ENCODE measurements at regions not wholly inside any gene's neighbourhood (a gene's known extent, or its start where the extent isn't known, plus 50 kb on each side); places are given as distances from the start of the nearest gene placed in this dataset.
"Not testable (repeated sequence)": the region's sequence is repeated elsewhere in the genome, so short reads cannot be mapped to it uniquely, and the experiment has no call there.

DNA sequence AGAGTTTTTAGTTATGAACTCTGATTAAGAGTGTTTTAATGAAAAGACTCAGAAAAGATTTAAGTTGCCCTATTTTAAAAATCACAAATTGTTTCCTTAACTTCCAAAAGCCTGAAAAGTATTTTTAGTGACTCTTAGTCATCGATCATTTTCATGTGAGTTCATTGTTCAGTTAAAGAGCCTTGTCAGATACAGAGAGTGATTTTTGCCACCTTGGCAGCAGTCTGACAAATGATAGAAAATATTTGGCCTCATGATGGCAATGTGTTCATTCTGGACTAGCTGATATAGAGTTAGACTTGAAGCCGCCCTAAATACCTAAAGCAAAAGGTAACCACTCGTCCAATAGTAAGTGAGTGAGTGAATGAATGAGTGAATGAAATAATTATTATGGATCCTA lies 225.8 kb downstream of the CPS1 start:
- TF ChIP-seq FOXP2 (optimal IDR thresholded peaks at IDR 0.05; ENCODE audit: control extremely low read depth, extremely low read length, insufficient read depth) (no peak), POLR2AphosphoS5 (IDR thresholded peaks at IDR 0.05; ENCODE audit: borderline replicate concordance, low read depth, low read length) (no peak), EZH2 (IDR thresholded peaks at IDR 0.05) (no peak)
- no peak overlapping the region for H3K4me3 ChIP-seq

DNA sequence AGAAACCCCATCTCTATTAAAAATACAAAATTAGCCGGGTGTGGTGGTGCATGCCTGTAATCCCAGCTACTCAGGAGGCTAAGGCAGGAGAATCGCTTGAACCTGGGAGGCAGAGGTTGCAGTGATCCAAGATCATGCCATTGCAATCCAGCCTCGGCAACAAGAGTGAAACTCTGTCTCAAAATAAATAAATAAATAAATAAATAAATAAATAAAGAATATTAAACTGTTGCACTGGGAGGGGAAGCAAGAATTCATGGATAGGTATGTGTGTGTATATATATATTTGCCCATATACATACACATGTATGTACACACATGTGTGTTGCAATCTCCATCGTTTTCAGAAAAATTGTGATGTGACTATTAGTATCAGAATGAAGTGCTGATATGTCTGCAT lies 231.4 kb downstream of the CPS1 start:
- not testable (repeated sequence) for H3K9me3 ChIP-seq (ENCODE audit: low read depth, low read length); H3K9ac ChIP-seq (ENCODE audit: insufficient read length); H3K27ac ChIP-seq; H3K4me3 ChIP-seq; H3K36me3 ChIP-seq (ENCODE audit: insufficient read depth, low read length); DNase-seq (ENCODE audit: low read depth, low spot score)

More for the DNA sequence above, 225.8 kb downstream of the CPS1 start:
- Histone ChIP-seq H3K9me3 (ENCODE audit: low read depth, low read length) (no peaks in the 10 kb centered on the region), H3K36me3 (ENCODE audit: insufficient read depth, low read length) (no peaks in the 10 kb centered on the region), H3K9ac (ENCODE audit: insufficient read length) (no peak overlapping the region), H3K27ac (no peak overlapping the region)
- no peak for DNase-seq (ENCODE audit: low read depth, low spot score)

DNA sequence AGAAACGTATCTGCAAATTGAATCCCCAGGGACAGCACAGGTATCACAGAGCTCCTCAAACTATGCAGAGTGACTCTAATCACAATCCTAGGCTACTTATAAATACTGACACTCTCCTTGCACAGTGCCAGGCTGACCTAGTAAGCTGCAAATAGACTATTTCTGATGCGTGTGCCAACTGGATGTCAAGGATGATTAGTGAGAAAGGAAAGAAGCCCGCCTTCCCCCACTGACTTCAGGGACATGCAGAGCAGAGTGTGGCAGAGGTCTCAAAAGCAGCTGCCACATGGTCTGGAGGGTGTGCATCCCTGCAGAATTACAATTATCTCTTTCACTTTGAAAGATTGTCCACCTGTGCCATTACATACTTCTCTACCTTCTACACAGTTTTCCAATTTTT lies 235.6 kb downstream of the CPS1 start:
- TF ChIP-seq FOXP2 (optimal IDR thresholded peaks at IDR 0.05; ENCODE audit: control extremely low read depth, extremely low read length, insufficient read depth), result no peak
- no peak for TF ChIP-seq EZH2 (IDR thresholded peaks at IDR 0.05)
- no peak for TF ChIP-seq POLR2AphosphoS5 (IDR thresholded peaks at IDR 0.05; ENCODE audit: borderline replicate concordance, low read depth, low read length)

DNA sequence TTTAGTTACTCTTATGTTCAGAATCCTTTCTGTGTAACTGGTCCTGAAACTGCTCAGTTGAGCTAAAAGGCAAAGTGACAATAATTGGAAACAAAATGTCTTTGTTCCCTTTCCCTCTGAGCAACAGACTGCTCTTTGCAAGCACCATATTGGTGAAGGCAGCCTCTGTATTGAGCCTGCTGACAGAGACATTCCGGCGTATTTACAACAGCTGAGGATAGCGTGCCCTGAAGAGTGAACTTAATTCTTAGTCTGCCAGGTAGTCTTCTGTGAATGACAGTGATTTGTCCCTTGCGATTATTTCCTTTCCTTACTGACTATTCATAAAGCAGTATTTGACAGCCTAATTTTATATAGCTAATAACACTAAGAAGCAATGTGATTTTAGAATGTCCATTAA lies 239.1 kb downstream of the CPS1 start:
- no peak overlapping the region for H3K27ac ChIP-seq
- no peak for DNase-seq (ENCODE audit: low read depth, low spot score)
- H3K36me3 ChIP-seq (ENCODE audit: insufficient read depth, low read length), result no peaks in the 10 kb centered on the region
- no peaks in the 10 kb centered on the region for H3K9me3 ChIP-seq (ENCODE audit: low read depth, low read length)
- H3K4me3 ChIP-seq, result no peak overlapping the region
- H3K9ac ChIP-seq (ENCODE audit: insufficient read length), result no peak overlapping the region
- no peak for TF ChIP-seq POLR2AphosphoS5 (IDR thresholded peaks at IDR 0.05; ENCODE audit: borderline replicate concordance, low read depth, low read length)
- TF ChIP-seq FOXP2 (optimal IDR thresholded peaks at IDR 0.05; ENCODE audit: control extremely low read depth, extremely low read length, insufficient read depth), result no peak
- no peak for TF ChIP-seq EZH2 (IDR thresholded peaks at IDR 0.05)

More for the DNA sequence above, 235.6 kb downstream of the CPS1 start:
- no peak for DNase-seq (ENCODE audit: low read depth, low spot score)
- no peaks in the 10 kb centered on the region for H3K9me3 ChIP-seq (ENCODE audit: low read depth, low read length)
- H3K27ac ChIP-seq, result no peak overlapping the region
- no peak overlapping the region for H3K4me3 ChIP-seq
- H3K36me3 ChIP-seq (ENCODE audit: insufficient read depth, low read length), result no peaks in the 10 kb centered on the region
- H3K9ac ChIP-seq (ENCODE audit: insufficient read length), result no peak overlapping the region

DNA sequence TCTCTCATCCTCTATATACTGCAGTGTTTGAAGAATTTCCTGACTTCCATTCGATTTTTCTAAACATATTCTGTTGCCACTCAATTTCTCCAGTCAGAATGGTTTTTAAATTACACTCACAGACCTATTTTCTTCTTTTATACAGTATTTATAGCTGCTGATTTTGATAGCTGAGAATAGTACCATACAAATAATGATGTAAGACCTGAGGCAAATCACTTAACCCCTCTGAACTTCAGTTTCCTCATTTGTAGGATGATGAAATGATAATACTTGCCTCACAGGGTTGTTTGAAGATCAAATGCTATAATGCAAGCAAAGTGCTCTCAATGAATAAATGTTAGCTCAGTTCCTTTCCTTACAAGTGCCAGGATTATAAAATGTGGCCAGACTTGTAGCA lies 241.8 kb downstream of the CPS1 start:
- H3K36me3 ChIP-seq (ENCODE audit: insufficient read depth, low read length), result no peaks in the 10 kb centered on the region
- no peak for DNase-seq (ENCODE audit: low read depth, low spot score)
- TF ChIP-seq POLR2AphosphoS5 (IDR thresholded peaks at IDR 0.05; ENCODE audit: borderline replicate concordance, low read depth, low read length) (no peak), FOXP2 (optimal IDR thresholded peaks at IDR 0.05; ENCODE audit: control extremely low read depth, extremely low read length, insufficient read depth) (no peak), EZH2 (IDR thresholded peaks at IDR 0.05) (no peak)
- no peak overlapping the region for H3K9ac ChIP-seq (ENCODE audit: insufficient read length)
- no peak overlapping the region for H3K4me3 ChIP-seq
- H3K9me3 ChIP-seq (ENCODE audit: low read depth, low read length), result no peaks in the 10 kb centered on the region
- H3K27ac ChIP-seq, result no peak overlapping the region

DNA sequence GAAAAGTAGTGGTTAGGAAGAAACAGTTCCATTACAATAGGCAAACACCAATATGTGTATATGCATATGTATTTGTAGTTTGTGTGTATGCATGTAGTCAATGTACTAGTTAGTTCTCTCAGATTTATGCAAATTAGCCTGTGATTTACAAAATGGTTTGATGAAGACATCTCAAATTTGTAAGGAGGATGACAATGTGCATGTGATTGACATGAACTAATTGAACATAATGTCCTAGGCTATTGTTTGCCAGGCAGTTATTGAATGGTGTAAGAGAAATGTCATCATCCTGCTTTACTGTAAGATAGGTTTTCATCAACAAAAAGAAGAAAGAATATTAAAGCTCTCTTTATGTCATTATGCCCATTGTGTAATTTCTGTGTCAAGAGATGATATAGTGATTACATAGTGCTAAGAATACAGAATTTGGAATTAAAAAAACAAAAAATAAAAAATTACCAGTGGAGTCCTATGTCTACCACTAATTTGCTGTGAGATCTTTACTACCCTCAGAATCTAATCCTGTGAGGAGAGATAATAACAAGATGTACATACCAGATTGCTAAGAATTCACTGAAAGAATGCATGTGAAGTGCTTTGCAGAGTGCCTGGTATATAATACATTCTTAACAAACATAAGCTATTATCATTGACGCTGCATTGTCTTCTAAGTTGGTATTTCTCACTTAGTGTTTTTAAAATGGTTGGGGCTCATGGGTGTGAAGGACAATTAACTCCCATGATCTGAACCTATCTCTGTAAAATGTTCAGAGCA lies 258.0 kb downstream of the CPS1 start:
- Histone ChIP-seq H3K9ac (ENCODE audit: insufficient read length) (no peak overlapping the region), H3K9me3 (ENCODE audit: low read depth, low read length) (no peaks in the 10 kb centered on the region), H3K36me3 (ENCODE audit: insufficient read depth, low read length) (no peaks in the 10 kb centered on the region), H3K27ac (no peak overlapping the region), H3K4me3 (no peak overlapping the region)
- no peak for DNase-seq (ENCODE audit: low read depth, low spot score)
- TF ChIP-seq POLR2AphosphoS5 (IDR thresholded peaks at IDR 0.05; ENCODE audit: borderline replicate concordance, low read depth, low read length) (no peak), EZH2 (IDR thresholded peaks at IDR 0.05) (no peak), FOXP2 (optimal IDR thresholded peaks at IDR 0.05; ENCODE audit: control extremely low read depth, extremely low read length, insufficient read depth) (no peak)

DNA sequence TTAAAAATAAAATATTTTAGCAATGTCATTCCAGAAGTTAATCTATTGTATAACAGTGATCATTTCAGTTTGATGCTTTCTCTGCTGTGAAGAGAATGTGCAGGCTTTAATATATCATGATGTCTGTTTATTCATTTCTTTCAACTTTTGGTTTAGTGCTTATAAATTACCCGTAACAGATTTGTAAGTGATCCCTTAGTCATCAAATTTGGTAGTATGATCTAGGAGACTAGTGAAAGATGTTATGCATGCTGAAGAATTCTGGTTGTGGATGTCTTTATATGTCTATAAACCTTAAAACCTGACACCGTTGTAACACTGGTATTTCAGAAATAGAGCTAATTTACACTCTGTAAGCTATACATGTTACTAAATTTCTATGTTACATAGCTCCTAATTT lies 260.4 kb downstream of the CPS1 start:
- Histone ChIP-seq H3K9me3 (ENCODE audit: low read depth, low read length) (no peaks in the 10 kb centered on the region), H3K36me3 (ENCODE audit: insufficient read depth, low read length) (no peaks in the 10 kb centered on the region), H3K27ac (no peak overlapping the region), H3K9ac (ENCODE audit: insufficient read length) (no peak overlapping the region), H3K4me3 (no peak overlapping the region)
- DNase-seq (ENCODE audit: low read depth, low spot score), result no peak
- no peak for TF ChIP-seq POLR2AphosphoS5 (IDR thresholded peaks at IDR 0.05; ENCODE audit: borderline replicate concordance, low read depth, low read length)
- TF ChIP-seq FOXP2 (optimal IDR thresholded peaks at IDR 0.05; ENCODE audit: control extremely low read depth, extremely low read length, insufficient read depth), result no peak
- TF ChIP-seq EZH2 (IDR thresholded peaks at IDR 0.05), result no peak

DNA sequence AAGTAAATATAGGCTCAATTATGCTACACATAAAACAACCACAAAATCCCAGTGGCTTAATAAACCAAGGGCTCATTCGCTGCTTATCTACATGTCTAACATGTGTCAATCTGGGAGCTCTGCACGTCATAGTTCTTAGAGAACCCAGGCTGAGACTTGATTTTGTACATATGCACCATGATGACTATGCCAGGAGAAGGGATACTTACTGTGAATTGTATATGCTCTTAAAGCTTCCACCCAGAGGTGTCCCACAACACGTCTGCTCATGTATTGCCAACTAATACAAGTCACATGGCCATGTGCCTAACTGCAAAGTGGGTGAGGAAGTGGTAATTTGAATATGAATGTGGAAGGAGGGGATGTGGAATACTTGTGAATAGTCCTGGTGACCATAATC lies 262.1 kb downstream of the CPS1 start:
- Histone ChIP-seq H3K9me3 (ENCODE audit: low read depth, low read length) (no peaks in the 10 kb centered on the region), H3K36me3 (ENCODE audit: insufficient read depth, low read length) (no peaks in the 10 kb centered on the region), H3K27ac (no peak overlapping the region), H3K9ac (ENCODE audit: insufficient read length) (no peak overlapping the region), H3K4me3 (no peak overlapping the region)
- TF ChIP-seq FOXP2 (optimal IDR thresholded peaks at IDR 0.05; ENCODE audit: control extremely low read depth, extremely low read length, insufficient read depth) (no peak), EZH2 (IDR thresholded peaks at IDR 0.05) (no peak)
- DNase-seq (ENCODE audit: low read depth, low spot score), result no peak

DNA sequence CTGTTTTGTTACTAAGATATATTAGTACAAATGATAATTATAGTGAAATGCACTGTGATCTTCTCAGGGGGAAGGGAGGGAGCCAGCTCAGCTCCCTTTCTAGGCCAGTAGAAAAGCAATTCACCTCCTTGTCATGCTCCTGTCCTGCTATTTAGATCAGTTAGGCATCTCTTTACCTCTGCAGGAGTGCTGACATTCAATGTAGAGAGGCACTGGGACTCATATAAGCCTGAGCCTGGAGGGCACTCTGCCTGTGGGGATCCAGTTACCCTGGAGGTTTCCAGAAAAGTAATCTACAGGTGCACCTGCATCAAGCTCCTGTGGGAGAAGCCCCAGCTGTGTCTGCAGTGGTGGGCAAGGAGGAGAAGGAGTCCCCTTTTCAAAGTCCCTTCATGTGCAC lies 277.0 kb downstream of the CPS1 start:
- Histone ChIP-seq H3K9me3 (ENCODE audit: low read depth, low read length) (no peaks in the 10 kb centered on the region), H3K36me3 (ENCODE audit: insufficient read depth, low read length) (no peaks in the 10 kb centered on the region), H3K9ac (ENCODE audit: insufficient read length) (no peak overlapping the region), H3K4me3 (no peak overlapping the region), H3K27ac (no peak overlapping the region)
- TF ChIP-seq POLR2AphosphoS5 (IDR thresholded peaks at IDR 0.05; ENCODE audit: borderline replicate concordance, low read depth, low read length) (no peak), EZH2 (IDR thresholded peaks at IDR 0.05) (no peak), FOXP2 (optimal IDR thresholded peaks at IDR 0.05; ENCODE audit: control extremely low read depth, extremely low read length, insufficient read depth) (no peak)
- DNase-seq (ENCODE audit: low read depth, low spot score), result no peak
